GM21619 (cell line): ENCODE measurements at regions not wholly inside any gene's neighbourhood (a gene's known extent, or its start where the extent isn't known, plus 50 kb on each side); places are given as distances from the start of the nearest gene placed in this dataset.
A peak's percentile ranks its signal among the peaks of the same experiment; 100 is the strongest.

Source experiments
- ATAC-seq: cut with Tn5 transposase; IDR thresholded peaks from one replicate; pipeline ENCODE4 v1.9.1; 2021; ENCODE audit not compliant: unreplicated experiment

- ATAC-seq: no peak
These were observed 78.0 kb upstream of the TNFSF18 start for GRCh38 chr1:173128742-173129141.

- ATAC-seq: no peak
These were observed 76.9 kb upstream of the TNFSF18 start for GRCh38 chr1:173127369-173128307.

GRCh38 chr1:173126421-173126820 is 75.7 kb upstream of the TNFSF18 start:
- no peak for ATAC-seq

- ATAC-seq: no peak
These were observed 72.5 kb upstream of the TNFSF18 start for GRCh38 chr1:173122958-173123852.

GRCh38 chr1:173122344-173122935 is 71.7 kb upstream of the TNFSF18 start:
- no peak for ATAC-seq

- no peak for ATAC-seq
These were observed 67.7 kb upstream of the TNFSF18 start for GRCh38 chr1:173118404-173118803.

GRCh38 chr1:173117761-173118160 is 67.0 kb upstream of the TNFSF18 start:
- ATAC-seq: no peak

- ATAC-seq: no peak
These were observed 66.4 kb upstream of the TNFSF18 start for GRCh38 chr1:173117108-173117633.

GRCh38 chr1:173114346-173114745 is 63.6 kb upstream of the TNFSF18 start:
- ATAC-seq: no peak

- no peak for ATAC-seq
These were observed 62.4 kb upstream of the TNFSF18 start for GRCh38 chr1:173113015-173113741.

GRCh38 chr1:173112129-173112528 is 61.4 kb upstream of the TNFSF18 start:
- peak; percentile 76 for ATAC-seq

GRCh38 chr1:173107696-173108095 is 57.0 kb upstream of the TNFSF18 start:
- no peak for ATAC-seq

- no peak for ATAC-seq
These were observed 52.3 kb upstream of the TNFSF18 start for GRCh38 chr1:173103006-173103405.

GRCh38 chr1:173101589-173101988 is 50.8 kb upstream of the TNFSF18 start:
- no peak for ATAC-seq

- ATAC-seq: no peak
These were observed 49.9 kb upstream of the TNFSF18 start for GRCh38 chr1:173100476-173101107.
